Endodermal cell (in vitro differentiated cells): ENCODE measurements at regions not wholly inside any gene's neighbourhood (a gene's known extent, or its start where the extent isn't known, plus 50 kb on each side); places are given as distances from the start of the nearest gene placed in this dataset.
A peak's percentile ranks its signal among the peaks of the same experiment; 100 is the strongest.

Experiments used
- DNase-seq: peaks from one replicate; pipeline ENCODE4 v3.0.0-alpha.2; 2017
- H3K27ac ChIP-seq: 2 replicates; pipeline ENCODE4 v1.5.1; 2013; ENCODE audit warnings: mild to moderate bottlenecking, low read depth, low read length, moderate library complexity
- H3K27me3 ChIP-seq: 2 replicates; pipeline ENCODE4 v1.6.1; 2013; ENCODE audit warnings: mild to moderate bottlenecking, low read length, moderate library complexity; ENCODE audit not compliant: insufficient read depth, control insufficient read depth, poor library complexity, severe bottlenecking
- H3K36me3 ChIP-seq: 2 replicates; pipeline ENCODE4 v1.7.0; 2013; ENCODE audit warnings: mild to moderate bottlenecking, low read length, moderate library complexity; ENCODE audit not compliant: control insufficient read depth, insufficient read depth
- H3K4me1 ChIP-seq: one replicate; pipeline ENCODE4 v1.7.0; 2013; ENCODE audit warnings: low read length; ENCODE audit not compliant: control insufficient read depth, insufficient read depth
- H3K4me3 ChIP-seq: 2 replicates; pipeline ENCODE4 v1.5.1; 2013; ENCODE audit warnings: mild to moderate bottlenecking, low read length, moderate library complexity
- H3K9ac ChIP-seq: 2 replicates; pipeline ENCODE4 v1.6.1; 2013; ENCODE audit warnings: mild to moderate bottlenecking, low read length, moderate library complexity; ENCODE audit not compliant: poor library complexity, severe bottlenecking; ENCODE audit errors: extremely low read depth
- H3K9me3 ChIP-seq: 2 replicates; pipeline ENCODE4 v1.6.1; 2013; ENCODE audit warnings: mild to moderate bottlenecking, low read length, moderate library complexity; ENCODE audit not compliant: control insufficient read depth
- H3K27ac Mint-ChIP-seq: 2 replicates; pipeline ENCODE4 v1.8.0; 2020; ENCODE audit warnings: mixed read lengths
- H3K27me3 Mint-ChIP-seq: 2 replicates; pipeline ENCODE4 v1.8.0; 2021; ENCODE audit warnings: mild to moderate bottlenecking, mixed read lengths; ENCODE audit not compliant: insufficient read depth
- H3K36me3 Mint-ChIP-seq: 2 replicates; pipeline ENCODE4 v1.8.0; 2020; ENCODE audit warnings: low read depth, mixed read lengths
- H3K4me1 Mint-ChIP-seq: 2 replicates; pipeline ENCODE4 v1.8.0; 2020; ENCODE audit warnings: mixed read lengths
- H3K4me3 Mint-ChIP-seq: 2 replicates; pipeline ENCODE4 v1.8.0; 2020; ENCODE audit warnings: mild to moderate bottlenecking, moderate library complexity, mixed read lengths
- H3K9me3 Mint-ChIP-seq: 2 replicates; pipeline ENCODE4 v1.8.0; 2020; ENCODE audit warnings: mild to moderate bottlenecking, mixed read lengths
- CTCF ChIP-seq: fragments of 200-600 bp; sonication (generic); conservative IDR thresholded peaks from 2 replicates; pipeline ENCODE4 v1.5.0; 2021; ENCODE audit warnings: antibody characterized with exemption, mild to moderate bottlenecking
- WGBS, 2 experiments: methylation state at CpG; one replicate each; pipeline versions ENCODE4 v1.1.5 to v1.1.7; 2013; ENCODE audit warnings: missing lambda C conversion rate in 2 of 2, mixed read lengths in 1 of 2; ENCODE audit not compliant: insufficient coverage in 1 of 2, insufficient read length in 1 of 2; 5-methylcytosine and 5-hydroxymethylcytosine counted together

GRCh38 chr3:153072856-153073255 lies 89.2 kb upstream of the RAP2B start:
- Mint-ChIP-seq H3K27ac (no peak overlapping the region), H3K4me1 (peaks cover 31% of the 10 kb centered on the region), H3K4me3 (no peak overlapping the region), H3K9me3 (peaks cover 2% of the 10 kb centered on the region), H3K27me3 (no peaks in the 10 kb centered on the region), H3K36me3 (no peaks in the 10 kb centered on the region)
- no peak overlapping the region for H3K9ac ChIP-seq
- H3K27ac ChIP-seq: no peak overlapping the region
- peaks cover 4% of the 10 kb centered on the region for H3K4me1 ChIP-seq
- no peak for DNase-seq
- no peak overlapping the region for H3K4me3 ChIP-seq
- H3K27me3 ChIP-seq: no peaks in the 10 kb centered on the region
- H3K36me3 ChIP-seq: no peaks in the 10 kb centered on the region
- no peak for TF ChIP-seq CTCF
- WGBS, 2 experiments: 40 to 70% methylated on average over 2 to 5 of the region's 5 CpGs
- H3K9me3 ChIP-seq: no peaks in the 10 kb centered on the region

GRCh38 chr3:153073636-153074035 lies 88.4 kb upstream of the RAP2B start:
- H3K27me3 ChIP-seq: no peaks in the 10 kb centered on the region
- DNase-seq: no peak
- no peak overlapping the region for H3K4me3 ChIP-seq
- no peak overlapping the region for H3K27ac Mint-ChIP-seq
- TF ChIP-seq CTCF: no peak
- H3K27me3 Mint-ChIP-seq: no peaks in the 10 kb centered on the region
- H3K4me3 Mint-ChIP-seq: no peak overlapping the region
- 75 to 100% methylated on average over 2 to 5 of the region's 5 CpGs for WGBS, 2 experiments
- H3K36me3 ChIP-seq: no peaks in the 10 kb centered on the region
- peaks cover 26% of the 10 kb centered on the region for H3K4me1 Mint-ChIP-seq
- H3K9me3 ChIP-seq: no peaks in the 10 kb centered on the region
- H3K4me1 ChIP-seq: peaks cover 4% of the 10 kb centered on the region
- H3K27ac ChIP-seq: no peak overlapping the region
- no peak overlapping the region for H3K9ac ChIP-seq
- peaks cover 5% of the 10 kb centered on the region for H3K9me3 Mint-ChIP-seq
- no peaks in the 10 kb centered on the region for H3K36me3 Mint-ChIP-seq

GRCh38 chr3:153078826-153079225 lies 83.2 kb upstream of the RAP2B start:
- 50 to 70% methylated on average over 5 to 7 of the region's 7 CpGs for WGBS, 2 experiments
- Histone ChIP-seq H3K9me3 (no peaks in the 10 kb centered on the region), H3K36me3 (no peaks in the 10 kb centered on the region), H3K4me1 (no peaks in the 10 kb centered on the region), H3K4me3 (peak overlapping the region; percentile 66), H3K27me3 (no peaks in the 10 kb centered on the region), H3K27ac (no peak overlapping the region), H3K9ac (peak overlapping the region; percentile 52)
- TF ChIP-seq CTCF: no peak
- H3K4me3 Mint-ChIP-seq: no peak overlapping the region
- peak overlapping the region; percentile 90 for H3K27ac Mint-ChIP-seq
- H3K27me3 Mint-ChIP-seq: no peaks in the 10 kb centered on the region
- peaks cover 5% of the 10 kb centered on the region for H3K9me3 Mint-ChIP-seq
- peaks cover 20% of the 10 kb centered on the region for H3K4me1 Mint-ChIP-seq
- no peaks in the 10 kb centered on the region for H3K36me3 Mint-ChIP-seq
- peak; percentile 75 for DNase-seq
